H1 (cell line): ENCODE measurements at regions not wholly inside any gene's neighbourhood (a gene's known extent, or its start where the extent isn't known, plus 50 kb on each side); places are given as distances from the start of the nearest gene placed in this dataset.
"Not testable (repeated sequence)": the region's sequence is repeated elsewhere in the genome, so short reads cannot be mapped to it uniquely, and the experiment has no call there.

Experiments
- CTCF ChIP-seq, 3 experiments: IDR thresholded peaks; 1 replicate in 2 of 3; 2 replicates in 1 of 3; pipeline versions ENCODE4 v1.5.1 to v1.6.1; 2011; ENCODE audit warnings: low read length in 3 of 3, mild to moderate bottlenecking in 3 of 3, inconsistent platforms in 2 of 3, low read depth in 1 of 3, moderate library complexity in 1 of 3; ENCODE audit not compliant: insufficient read depth in 1 of 3; ENCODE audit errors: control extremely low read depth in 1 of 3
- KDM1A ChIP-seq: fragments of 200-600, 300-600 bp; sonication (generic); IDR thresholded peaks from 2 replicates; pipeline ENCODE4 v1.7.1; 2016; ENCODE audit warnings: mild to moderate bottlenecking, low read length, borderline replicate concordance
- ZNF274 ChIP-seq: IDR thresholded peaks from 2 replicates; pipeline ENCODE4 v1.7.0; 2012; ENCODE audit warnings: low read length, borderline replicate concordance; ENCODE audit errors: extremely low read depth

GRCh38 chr6:14569874-14570273 is 452.3 kb downstream of the CD83 start:
- not testable (repeated sequence) for TF ChIP-seq KDM1A; CTCF (IDR thresholded peaks at IDR 0.05; ENCODE audit: control extremely low read depth in 1 of 3, insufficient read depth in 1 of 3, low read depth in 1 of 3, low read length in 3 of 3); ZNF274
